ENCODE measurements at regions not wholly inside any gene's neighbourhood (a gene's known extent, or its start where the extent isn't known, plus 50 kb on each side); places are given as distances from the start of the nearest gene placed in this dataset.

- H3K4me1 ChIP-seq (ENCODE audit: insufficient read depth, low read length, poor library complexity, severe bottlenecking) = no peaks in the 10 kb centered on the region
- H3K9me3 ChIP-seq (ENCODE audit: insufficient read depth, low read depth, low read length) = no peaks in the 10 kb centered on the region
- TF ChIP-seq EZH2phosphoT487 (IDR thresholded peaks at IDR 0.05; ENCODE audit: borderline replicate concordance) = no peak
- TF ChIP-seq CTCF (conservative IDR thresholded peaks at IDR 0.05; ENCODE audit: low read length) = no peak
- H3K4me2 ChIP-seq (ENCODE audit: low read depth, low read length, poor library complexity, severe bottlenecking) = no peak overlapping the region
- H3F3A ChIP-seq (ENCODE audit: low read depth) = no peaks in the 10 kb centered on the region
- no peaks in the 10 kb centered on the region for H3K36me3 ChIP-seq (ENCODE audit: insufficient read depth, low read length)
- no peak overlapping the region for H3K9ac ChIP-seq (ENCODE audit: low read depth, low read length, poor library complexity, severe bottlenecking)
- H3K9me2 ChIP-seq (replicated peaks; ENCODE audit: low read depth, low read length) = no peaks in the 10 kb centered on the region
- no peaks in the 10 kb centered on the region for H3K79me2 ChIP-seq (ENCODE audit: insufficient read depth, low read length)
- H4K20me1 ChIP-seq (ENCODE audit: insufficient read depth, low read length, poor library complexity, severe bottlenecking) = no peaks in the 10 kb centered on the region
- no peaks in the 10 kb centered on the region for H3K27me3 ChIP-seq (ENCODE audit: insufficient read depth, low read length, poor library complexity, severe bottlenecking)
- H2AFZ ChIP-seq (ENCODE audit: low read length) = no peak overlapping the region
- H3K4me3 ChIP-seq (ENCODE audit: low read length, poor library complexity, severe bottlenecking) = no peak overlapping the region
These were observed 266.4 kb downstream of the CXCL12 start for GRCh38 chr10:44118500-44118899.

GRCh38 chr10:44116474-44116873 lies 268.4 kb downstream of the CXCL12 start:
- no peak overlapping the region for H3K9ac ChIP-seq (ENCODE audit: low read depth, low read length, poor library complexity, severe bottlenecking)
- H3F3A ChIP-seq (ENCODE audit: low read depth) = no peaks in the 10 kb centered on the region
- no peak overlapping the region for H3K4me2 ChIP-seq (ENCODE audit: low read depth, low read length, poor library complexity, severe bottlenecking)
- no peak for TF ChIP-seq CTCF (conservative IDR thresholded peaks at IDR 0.05; ENCODE audit: low read length)
- no peak for TF ChIP-seq EZH2phosphoT487 (IDR thresholded peaks at IDR 0.05; ENCODE audit: borderline replicate concordance)
- H4K20me1 ChIP-seq (ENCODE audit: insufficient read depth, low read length, poor library complexity, severe bottlenecking) = no peaks in the 10 kb centered on the region
- H3K9me3 ChIP-seq (ENCODE audit: insufficient read depth, low read depth, low read length) = no peaks in the 10 kb centered on the region
- no peaks in the 10 kb centered on the region for H3K9me2 ChIP-seq (replicated peaks; ENCODE audit: low read depth, low read length)
- H2AFZ ChIP-seq (ENCODE audit: low read length) = no peak overlapping the region
- no peaks in the 10 kb centered on the region for H3K79me2 ChIP-seq (ENCODE audit: insufficient read depth, low read length)
- no peaks in the 10 kb centered on the region for H3K36me3 ChIP-seq (ENCODE audit: insufficient read depth, low read length)
- H3K4me3 ChIP-seq (ENCODE audit: low read length, poor library complexity, severe bottlenecking) = no peak overlapping the region
- no peaks in the 10 kb centered on the region for H3K4me1 ChIP-seq (ENCODE audit: insufficient read depth, low read length, poor library complexity, severe bottlenecking)
- H3K27me3 ChIP-seq (ENCODE audit: insufficient read depth, low read length, poor library complexity, severe bottlenecking) = no peaks in the 10 kb centered on the region

GRCh38 chr10:44115516-44115915 lies 269.4 kb downstream of the CXCL12 start:
- Histone ChIP-seq H3F3A (ENCODE audit: low read depth) (no peaks in the 10 kb centered on the region), H3K4me2 (ENCODE audit: low read depth, low read length, poor library complexity, severe bottlenecking) (no peak overlapping the region), H3K27me3 (ENCODE audit: insufficient read depth, low read length, poor library complexity, severe bottlenecking) (no peaks in the 10 kb centered on the region), H3K9me3 (ENCODE audit: insufficient read depth, low read depth, low read length) (no peaks in the 10 kb centered on the region), H3K4me3 (ENCODE audit: low read length, poor library complexity, severe bottlenecking) (no peak overlapping the region), H3K36me3 (ENCODE audit: insufficient read depth, low read length) (no peaks in the 10 kb centered on the region), H2AFZ (ENCODE audit: low read length) (no peak overlapping the region), H3K79me2 (ENCODE audit: insufficient read depth, low read length) (no peaks in the 10 kb centered on the region), H3K9me2 (replicated peaks; ENCODE audit: low read depth, low read length) (no peaks in the 10 kb centered on the region), H4K20me1 (ENCODE audit: insufficient read depth, low read length, poor library complexity, severe bottlenecking) (no peaks in the 10 kb centered on the region), H3K9ac (ENCODE audit: low read depth, low read length, poor library complexity, severe bottlenecking) (no peak overlapping the region), H3K4me1 (ENCODE audit: insufficient read depth, low read length, poor library complexity, severe bottlenecking) (no peaks in the 10 kb centered on the region)
- TF ChIP-seq CTCF (conservative IDR thresholded peaks at IDR 0.05; ENCODE audit: low read length) (no peak), EZH2phosphoT487 (IDR thresholded peaks at IDR 0.05; ENCODE audit: borderline replicate concordance) (no peak)
